SK-N-SH treated with all-trans-retinoic acid at 6 μM for 48 hours (cell line): ENCODE measurements at regions not wholly inside any gene's neighbourhood (a gene's known extent, or its start where the extent isn't known, plus 50 kb on each side); places are given as distances from the start of the nearest gene placed in this dataset.

ENCODE experiments used
- ATAC-seq: fragments of 200-7000 bp; cut with Tn5 transposase; 3 replicates; pipeline ENCODE4 v1.9.1; 2020; ENCODE audit warnings: mild to moderate bottlenecking, moderate library complexity
- ARNTL ChIP-seq: fragments of 450-650 bp; formaldehyde crosslinking; IDR thresholded peaks from 2 replicates; pipeline ENCODE4 v1.5.0; 2020; ENCODE audit warnings: low read depth, mild to moderate bottlenecking, moderate library complexity, borderline replicate concordance
- BACH2 ChIP-seq: fragments of 250-450 bp; sonication (Bioruptor Pico); IDR thresholded peaks from 2 replicates; pipeline ENCODE4 v1.9.0; 2021; ENCODE audit warnings: mild to moderate bottlenecking, borderline replicate concordance
- CREB5 ChIP-seq: fragments of 250-450 bp; sonication (Bioruptor Pico); IDR thresholded peaks from 2 replicates; pipeline ENCODE4 v1.5.1; 2020; ENCODE audit warnings: low read depth, mild to moderate bottlenecking, moderate library complexity
- CSDC2 ChIP-seq: fragments of 250-450 bp; sonication (Bioruptor Pico); IDR thresholded peaks from 2 replicates; pipeline ENCODE4 v1.5.0; 2020; ENCODE audit warnings: mild to moderate bottlenecking, moderate library complexity
- CSRNP3 ChIP-seq: fragments of 250-450 bp; sonication (Bioruptor Pico); IDR thresholded peaks from 2 replicates; pipeline ENCODE4 v1.5.1; 2021; ENCODE audit warnings: mild to moderate bottlenecking, moderate library complexity
- GLIS3 ChIP-seq: fragments of 250-450 bp; sonication (Bioruptor Pico); IDR thresholded peaks from 2 replicates; pipeline ENCODE4 v1.5.0; 2020; ENCODE audit warnings: mild to moderate bottlenecking, moderate library complexity
- ISL1 ChIP-seq: fragments of 250-450 bp; sonication (Bioruptor Pico); IDR thresholded peaks from 2 replicates; pipeline ENCODE4 v2.1.2; 2022; ENCODE audit warnings: mild to moderate bottlenecking, moderate library complexity
- OSR1 ChIP-seq: fragments of 250-450 bp; sonication (Bioruptor Pico); IDR thresholded peaks from 2 replicates; pipeline ENCODE4 v1.8.0; 2022; ENCODE audit warnings: moderate library complexity, mild to moderate bottlenecking, inconsistent platforms
- POU6F1 ChIP-seq: fragments of 250-450 bp; sonication (Bioruptor Pico); IDR thresholded peaks from 2 replicates; pipeline ENCODE4 v1.8.0; 2021; ENCODE audit warnings: low read depth, mild to moderate bottlenecking, moderate library complexity, borderline replicate concordance
- PPARA ChIP-seq: fragments of 250-450 bp; sonication (Bioruptor Pico); IDR thresholded peaks from 2 replicates; pipeline ENCODE4 v1.5.0; 2020; ENCODE audit warnings: mild to moderate bottlenecking, borderline replicate concordance
- RARB ChIP-seq: fragments of 250-450 bp; sonication (Bioruptor Pico); IDR thresholded peaks from 2 replicates; pipeline ENCODE4 v1.8.0; 2021; ENCODE audit warnings: mild to moderate bottlenecking, moderate library complexity
- SNAI2 ChIP-seq: fragments of 250-450 bp; sonication (Bioruptor Pico); IDR thresholded peaks from 2 replicates; pipeline ENCODE4 v1.5.0; 2020; ENCODE audit warnings: mild to moderate bottlenecking, moderate library complexity
- TCF4 ChIP-seq: fragments of 250-450 bp; sonication (Bioruptor Pico); IDR thresholded peaks from 2 replicates; pipeline ENCODE4 v1.8.0; 2021; ENCODE audit warnings: mild to moderate bottlenecking, moderate library complexity, borderline replicate concordance
- TOX ChIP-seq: fragments of 250-450 bp; sonication (Bioruptor Pico); IDR thresholded peaks from 2 replicates; pipeline ENCODE4 v1.8.0; 2021; ENCODE audit warnings: mild to moderate bottlenecking, moderate library complexity, borderline replicate concordance
- ZFP3 ChIP-seq: fragments of 250-450 bp; sonication (Bioruptor Pico); IDR thresholded peaks from 2 replicates; pipeline ENCODE4 v1.5.0; 2020; ENCODE audit warnings: mild to moderate bottlenecking, moderate library complexity
- ZFP30 ChIP-seq: fragments of 450-650 bp; formaldehyde crosslinking; IDR thresholded peaks from 2 replicates; pipeline ENCODE4 v1.5.0; 2022; ENCODE audit warnings: mild to moderate bottlenecking, moderate library complexity
- ZNF565 ChIP-seq: fragments of 450-650 bp; formaldehyde crosslinking; conservative IDR thresholded peaks from 2 replicates; pipeline ENCODE4 v1.5.0; 2020; ENCODE audit warnings: low read depth, mild to moderate bottlenecking, moderate library complexity
- ZNF70 ChIP-seq: fragments of 450-650 bp; formaldehyde crosslinking; IDR thresholded peaks from 2 replicates; pipeline ENCODE4 v1.5.0; 2020; ENCODE audit warnings: mild to moderate bottlenecking, moderate library complexity
- ZNF8 ChIP-seq: fragments of 450-650 bp; formaldehyde crosslinking; IDR thresholded peaks from 2 replicates; pipeline ENCODE4 v1.5.0; 2020; ENCODE audit warnings: mild to moderate bottlenecking, moderate library complexity
- TF ChIP-seq, protein P1 (sequence below): fragments of 250-450 bp; sonication (Bioruptor Pico); IDR thresholded peaks from 2 replicates; pipeline ENCODE4 v1.8.0; 2020; ENCODE audit warnings: mild to moderate bottlenecking, moderate library complexity, borderline replicate concordance
- TF ChIP-seq, protein P2 (sequence below): fragments of 250-450 bp; sonication (Bioruptor Pico); IDR thresholded peaks from 2 replicates; pipeline ENCODE4 v1.5.0; 2020; ENCODE audit warnings: mild to moderate bottlenecking, moderate library complexity

- no peak for TF ChIP-seq CSRNP3
Observed at GRCh38 chrX:39442332-39442731, 641.1 kb downstream of the MID1IP1 start (continued).

- no peak for TF ChIP-seq TOX (CRISPR knock-in tag)
- TF ChIP-seq OSR1: no peak
- no peak for TF ChIP-seq ZNF8 (CRISPR knock-in tag)
- no peak for TF ChIP-seq CREB5 (CRISPR knock-in tag)
- no peak for TF ChIP-seq ZNF70 (CRISPR knock-in tag)
- TF ChIP-seq ARNTL: no peak
- TF ChIP-seq RARB (CRISPR knock-in tag): no peak
- TF ChIP-seq TCF4: no peak
- TF ChIP-seq GLIS3 (CRISPR knock-in tag): no peak
- no peak for TF ChIP-seq ZFP30
- no peak for TF ChIP-seq CSRNP3
- TF ChIP-seq ISL1 (CRISPR knock-in tag): no peak
- no peak for TF ChIP-seq ZNF565 (CRISPR knock-in tag)
- TF ChIP-seq PPARA (CRISPR knock-in tag): no peak
- TF ChIP-seq, protein P1, sequence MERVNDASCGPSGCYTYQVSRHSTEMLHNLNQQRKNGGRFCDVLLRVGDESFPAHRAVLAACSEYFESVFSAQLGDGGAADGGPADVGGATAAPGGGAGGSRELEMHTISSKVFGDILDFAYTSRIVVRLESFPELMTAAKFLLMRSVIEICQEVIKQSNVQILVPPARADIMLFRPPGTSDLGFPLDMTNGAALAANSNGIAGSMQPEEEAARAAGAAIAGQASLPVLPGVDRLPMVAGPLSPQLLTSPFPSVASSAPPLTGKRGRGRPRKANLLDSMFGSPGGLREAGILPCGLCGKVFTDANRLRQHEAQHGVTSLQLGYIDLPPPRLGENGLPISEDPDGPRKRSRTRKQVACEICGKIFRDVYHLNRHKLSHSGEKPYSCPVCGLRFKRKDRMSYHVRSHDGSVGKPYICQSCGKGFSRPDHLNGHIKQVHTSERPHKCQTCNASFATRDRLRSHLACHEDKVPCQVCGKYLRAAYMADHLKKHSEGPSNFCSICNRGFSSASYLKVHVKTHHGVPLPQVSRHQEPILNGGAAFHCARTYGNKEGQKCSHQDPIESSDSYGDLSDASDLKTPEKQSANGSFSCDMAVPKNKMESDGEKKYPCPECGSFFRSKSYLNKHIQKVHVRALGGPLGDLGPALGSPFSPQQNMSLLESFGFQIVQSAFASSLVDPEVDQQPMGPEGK (CRISPR knock-in tag): no peak
- no peak for ATAC-seq
Observed at GRCh38 chrX:39443240-39443639, 642.0 kb downstream of the MID1IP1 start.

DNA sequence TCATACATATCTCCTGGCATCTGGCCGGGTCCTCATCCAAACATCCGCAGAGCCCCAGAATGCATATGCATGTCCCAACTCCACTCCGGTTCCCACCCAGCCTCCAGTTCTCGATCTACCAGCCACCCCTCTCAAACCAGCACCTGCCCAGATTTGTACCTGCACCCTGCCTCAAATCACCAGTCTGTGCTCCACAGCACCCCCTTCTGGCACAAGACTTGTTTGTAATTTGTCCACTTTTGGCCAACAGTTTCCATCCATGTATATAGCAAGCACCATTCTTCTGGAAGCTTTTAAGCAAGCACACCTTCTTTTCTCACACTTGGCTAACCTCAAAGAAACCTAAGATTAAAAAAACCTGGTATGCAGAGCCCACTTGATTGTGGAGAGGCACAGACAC is 644.1 kb downstream of the MID1IP1 start:
- no peak for TF ChIP-seq BACH2
- no peak for TF ChIP-seq ZNF8 (CRISPR knock-in tag)
- TF ChIP-seq ZFP30: no peak
- TF ChIP-seq, protein P2, sequence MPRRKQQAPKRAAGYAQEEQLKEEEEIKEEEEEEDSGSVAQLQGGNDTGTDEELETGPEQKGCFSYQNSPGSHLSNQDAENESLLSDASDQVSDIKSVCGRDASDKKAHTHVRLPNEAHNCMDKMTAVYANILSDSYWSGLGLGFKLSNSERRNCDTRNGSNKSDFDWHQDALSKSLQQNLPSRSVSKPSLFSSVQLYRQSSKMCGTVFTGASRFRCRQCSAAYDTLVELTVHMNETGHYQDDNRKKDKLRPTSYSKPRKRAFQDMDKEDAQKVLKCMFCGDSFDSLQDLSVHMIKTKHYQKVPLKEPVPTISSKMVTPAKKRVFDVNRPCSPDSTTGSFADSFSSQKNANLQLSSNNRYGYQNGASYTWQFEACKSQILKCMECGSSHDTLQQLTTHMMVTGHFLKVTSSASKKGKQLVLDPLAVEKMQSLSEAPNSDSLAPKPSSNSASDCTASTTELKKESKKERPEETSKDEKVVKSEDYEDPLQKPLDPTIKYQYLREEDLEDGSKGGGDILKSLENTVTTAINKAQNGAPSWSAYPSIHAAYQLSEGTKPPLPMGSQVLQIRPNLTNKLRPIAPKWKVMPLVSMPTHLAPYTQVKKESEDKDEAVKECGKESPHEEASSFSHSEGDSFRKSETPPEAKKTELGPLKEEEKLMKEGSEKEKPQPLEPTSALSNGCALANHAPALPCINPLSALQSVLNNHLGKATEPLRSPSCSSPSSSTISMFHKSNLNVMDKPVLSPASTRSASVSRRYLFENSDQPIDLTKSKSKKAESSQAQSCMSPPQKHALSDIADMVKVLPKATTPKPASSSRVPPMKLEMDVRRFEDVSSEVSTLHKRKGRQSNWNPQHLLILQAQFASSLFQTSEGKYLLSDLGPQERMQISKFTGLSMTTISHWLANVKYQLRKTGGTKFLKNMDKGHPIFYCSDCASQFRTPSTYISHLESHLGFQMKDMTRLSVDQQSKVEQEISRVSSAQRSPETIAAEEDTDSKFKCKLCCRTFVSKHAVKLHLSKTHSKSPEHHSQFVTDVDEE (CRISPR knock-in tag): no peak
- no peak for TF ChIP-seq TOX (CRISPR knock-in tag)
- TF ChIP-seq PPARA (CRISPR knock-in tag): no peak
- TF ChIP-seq POU6F1 (CRISPR knock-in tag): no peak
- no peak for TF ChIP-seq GLIS3 (CRISPR knock-in tag)
- TF ChIP-seq ZFP3: no peak
- no peak for TF ChIP-seq CSDC2
- no peak for TF ChIP-seq SNAI2
- TF ChIP-seq TCF4: no peak
- no peak for TF ChIP-seq CSRNP3
- no peak for ATAC-seq
